HG02623 (cell line): ENCODE measurements at regions not wholly inside any gene's neighbourhood (a gene's known extent, or its start where the extent isn't known, plus 50 kb on each side); places are given as distances from the start of the nearest gene placed in this dataset.

Source experiments
- ATAC-seq: cut with Tn5 transposase; IDR thresholded peaks from one replicate; pipeline ENCODE4 v1.9.1; 2021; ENCODE audit warnings: moderate library complexity; ENCODE audit not compliant: unreplicated experiment

GRCh38 chr17:65477600-65477999 lies 83.8 kb downstream of the AXIN2 start:
- ATAC-seq = no peak

GRCh38 chr17:65474660-65475059 lies 86.8 kb downstream of the AXIN2 start:
- no peak for ATAC-seq

- ATAC-seq = no peak
These were observed 87.5 kb downstream of the AXIN2 start for GRCh38 chr17:65473985-65474384.

DNA sequence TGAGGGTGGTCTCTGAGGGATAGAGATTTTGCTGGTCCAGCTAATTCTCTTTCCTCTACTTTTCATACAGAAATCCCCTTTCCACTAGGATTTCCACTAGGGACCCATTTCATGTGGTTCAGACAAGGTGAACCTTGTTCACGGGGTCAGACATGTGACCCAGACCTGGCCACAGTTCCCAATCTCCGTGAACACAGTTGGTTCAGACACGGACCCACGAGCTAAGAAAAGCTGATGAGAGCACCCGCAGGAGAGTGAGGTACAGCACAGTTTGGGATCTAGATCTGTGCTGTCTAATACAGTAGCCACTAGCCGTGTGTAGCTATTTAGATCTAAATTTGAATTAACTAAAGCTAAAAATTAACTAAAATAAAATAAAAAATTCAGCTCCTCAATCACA lies 88.1 kb downstream of the AXIN2 start:
- ATAC-seq = no peak

- ATAC-seq = no peak
These were observed 88.7 kb downstream of the AXIN2 start for GRCh38 chr17:65472666-65473309.

DNA sequence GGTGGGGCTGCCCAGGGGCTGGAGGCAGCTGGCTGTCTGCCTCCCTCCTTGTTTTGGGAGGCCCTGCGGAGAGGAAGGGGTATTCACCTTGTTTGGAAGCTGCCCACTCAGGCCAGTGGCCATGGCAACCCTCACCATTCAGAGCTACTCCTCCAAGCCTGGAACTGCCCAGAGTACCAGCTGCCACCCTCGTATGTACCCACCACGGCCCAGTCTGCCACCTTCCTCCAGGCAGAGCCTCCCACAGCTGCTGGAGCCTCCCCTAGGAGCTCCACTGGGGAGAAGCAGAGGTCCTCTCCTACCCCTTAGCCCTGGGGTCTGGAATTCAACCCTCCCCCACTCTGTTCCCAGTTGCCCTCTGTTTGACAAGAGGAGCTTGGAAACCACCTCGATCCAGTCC lies 90.7 kb downstream of the AXIN2 start:
- ATAC-seq = no peak

DNA sequence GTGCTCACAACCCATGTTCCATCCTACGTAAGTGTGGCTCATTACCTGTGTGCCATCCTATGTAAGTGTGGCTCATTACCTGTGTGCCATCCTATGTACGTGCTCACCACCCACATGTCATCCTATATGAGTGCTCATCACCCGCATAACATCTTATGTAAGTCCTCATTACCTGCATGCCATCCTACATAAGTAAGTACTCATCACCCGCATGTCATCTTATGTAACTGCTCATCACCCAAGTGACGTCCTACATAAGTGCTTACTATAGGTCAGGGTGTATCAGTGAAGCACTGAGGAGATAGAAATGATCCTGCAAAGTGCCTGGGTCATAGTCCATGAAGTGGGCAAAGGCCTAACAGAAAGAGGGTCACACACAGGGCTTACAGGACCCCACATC lies 93.1 kb downstream of the AXIN2 start:
- no peak for ATAC-seq

- ATAC-seq = no peak
These were observed 94.3 kb downstream of the AXIN2 start for GRCh38 chr17:65467156-65467555.

GRCh38 chr17:65466547-65466946 lies 94.9 kb downstream of the AXIN2 start:
- no peak for ATAC-seq

DNA sequence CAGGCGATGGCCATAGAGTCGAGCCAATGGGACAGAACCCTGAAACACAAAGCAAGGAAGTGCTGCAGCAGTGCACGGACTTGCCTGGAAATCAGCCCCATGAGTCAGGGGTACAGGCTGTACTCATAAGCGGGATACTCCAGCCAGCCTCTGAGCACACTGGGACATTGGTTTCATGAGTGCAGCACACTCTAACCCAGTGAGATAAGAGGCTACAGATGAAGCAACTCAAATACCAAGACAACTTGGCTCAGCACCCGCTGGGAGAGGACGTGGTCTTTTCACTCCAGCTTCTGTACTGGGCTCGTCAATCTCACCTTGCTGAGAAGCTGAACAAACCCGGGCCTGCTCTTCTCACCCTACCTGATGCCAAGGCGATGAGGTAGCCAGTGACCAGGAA lies 98.2 kb downstream of the AXIN2 start:
- no peak for ATAC-seq

GRCh38 chr17:65459677-65460347 lies 101.6 kb downstream of the AXIN2 start:
- no peak for ATAC-seq

DNA sequence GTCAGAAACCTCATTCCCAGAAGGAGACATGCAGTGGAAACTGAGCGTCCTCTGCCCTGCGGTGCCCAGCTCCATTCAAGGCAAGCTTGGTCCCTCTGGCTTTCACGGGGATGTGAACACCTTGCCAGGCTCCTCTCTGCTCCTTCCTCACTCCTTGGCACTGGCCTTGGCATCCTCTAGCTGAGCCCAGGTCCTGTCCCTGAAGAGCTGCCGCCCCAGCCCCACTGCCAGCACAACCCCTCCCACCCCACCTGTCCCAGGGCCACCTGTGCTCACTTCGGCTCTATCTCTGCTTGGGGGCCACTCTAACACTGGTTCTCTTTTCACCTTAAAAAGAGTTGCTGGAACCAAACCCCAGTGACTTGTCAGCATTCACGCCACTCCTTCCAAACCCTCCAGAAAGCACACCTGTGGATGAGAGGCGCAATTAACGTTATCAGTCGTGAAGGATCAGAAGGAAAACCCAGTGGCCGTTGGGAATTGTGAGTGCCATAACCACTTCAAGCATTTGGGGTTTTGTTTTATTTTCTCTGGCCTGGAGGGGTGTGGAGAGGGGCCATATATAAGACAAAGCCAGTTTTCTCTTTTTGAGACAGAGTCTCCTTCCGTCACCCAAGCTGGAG lies 103.7 kb downstream of the AXIN2 start:
- no peak for ATAC-seq

GRCh38 chr17:65457183-65457582 lies 104.3 kb downstream of the AXIN2 start:
- no peak for ATAC-seq

GRCh38 chr17:65456368-65457151 lies 104.9 kb downstream of the AXIN2 start:
- ATAC-seq = no peak

- ATAC-seq = no peak
These were observed 105.5 kb downstream of the AXIN2 start for GRCh38 chr17:65455972-65456343.

GRCh38 chr17:65455154-65455971 lies 106.1 kb downstream of the AXIN2 start:
- no peak for ATAC-seq

DNA sequence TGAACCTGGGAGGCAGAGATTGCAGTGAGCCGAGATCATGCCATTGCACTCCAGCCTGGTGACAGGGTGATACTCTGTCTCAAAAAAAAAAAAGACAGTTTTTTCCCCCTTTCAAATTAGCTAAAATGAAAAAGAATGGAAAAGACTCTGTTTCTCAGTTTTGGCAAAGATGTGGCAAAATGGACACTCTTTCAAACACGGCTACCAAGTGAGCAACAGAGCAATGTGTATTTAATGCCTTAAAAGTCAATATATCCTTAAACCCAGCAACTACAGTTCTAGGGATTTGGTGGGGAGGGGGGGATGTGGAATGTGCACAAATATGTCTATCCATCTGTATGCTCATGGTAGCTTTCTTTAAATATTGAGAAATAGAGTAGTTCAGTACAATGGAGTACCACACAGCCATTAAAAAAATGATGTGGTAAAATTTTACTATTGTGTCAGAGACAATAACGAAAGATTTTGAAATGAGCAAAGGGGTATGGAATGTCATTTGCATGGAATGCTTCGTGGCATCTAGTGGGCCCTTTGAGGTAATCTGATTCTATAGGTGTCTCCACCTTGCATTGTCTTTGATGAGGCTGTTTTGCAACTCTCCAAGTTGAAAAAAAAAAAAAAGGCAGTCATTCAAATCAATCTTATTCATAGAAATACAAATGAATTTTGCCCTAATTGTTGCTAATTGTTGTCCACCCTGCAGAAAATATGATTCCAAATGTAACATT lies 108.1 kb downstream of the AXIN2 start:
- ATAC-seq = no peak

DNA sequence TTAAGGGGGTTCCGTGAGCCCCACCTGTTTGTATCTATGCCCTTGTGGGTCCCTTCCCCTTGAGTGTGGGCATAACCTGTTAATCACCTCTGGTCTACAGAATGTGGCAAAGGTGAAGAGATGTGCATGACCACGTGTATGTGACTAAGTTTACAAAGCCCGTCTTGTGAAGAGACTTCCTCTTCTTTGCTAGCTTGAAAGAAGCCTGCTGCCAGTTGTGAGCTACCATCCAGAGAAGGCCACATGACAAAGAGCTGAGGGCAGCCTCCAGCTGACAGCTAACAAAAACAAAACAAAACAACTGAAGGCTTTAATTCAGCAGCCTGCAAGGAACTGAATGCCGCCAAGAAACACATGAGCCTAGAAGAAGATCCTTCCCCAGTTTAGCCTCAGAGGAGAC lies 112.0 kb downstream of the AXIN2 start:
- no peak for ATAC-seq

- ATAC-seq = no peak
These were observed 113.6 kb downstream of the AXIN2 start for GRCh38 chr17:65447823-65448222.

- ATAC-seq = no peak
These were observed 114.5 kb downstream of the AXIN2 start for GRCh38 chr17:65446838-65447526.
